ENCODE measurements at regions not wholly inside any gene's neighbourhood (a gene's known extent, or its start where the extent isn't known, plus 50 kb on each side); places are given as distances from the start of the nearest gene placed in this dataset.

- no peak for TF ChIP-seq ELF1 (IDR thresholded peaks at IDR 0.05; ENCODE audit: borderline replicate concordance, low read depth)
- TF ChIP-seq ATF3 (IDR thresholded peaks at IDR 0.05) = no peak
These were observed 321.8 kb upstream of the CWC22 start (continued) for GRCh38 chr2:180328795-180329422.

- Histone ChIP-seq H3K9ac (ENCODE audit: low read length) (no peak overlapping the region), H3K9me2 (ENCODE audit: insufficient read depth) (no peaks in the 10 kb centered on the region), H3K9me3 (ENCODE audit: control insufficient read depth in 1 of 2, insufficient read depth in 1 of 2, low read depth in 1 of 2, low read length in 2 of 2) (no peaks in the 10 kb centered on the region), H3K79me2 (ENCODE audit: insufficient read depth, low read length) (no peaks in the 10 kb centered on the region), H2AFZ (ENCODE audit: low read depth, low read length, poor library complexity, severe bottlenecking) (no peak overlapping the region), H3K4me2 (ENCODE audit: low read length) (no peak overlapping the region), H3K27ac (ENCODE audit: low read depth, low read length) (no peak overlapping the region), H3K4me1 (ENCODE audit: control insufficient read depth in 1 of 2, insufficient read depth in 2 of 2, low read length in 2 of 2) (no peaks in the 10 kb centered on the region), H3K4me3 (replicated peaks in 1 of 2; ENCODE audit: low read depth in 1 of 2, low read length in 2 of 2) (no peak overlapping the region), H3K27me3 (ENCODE audit: insufficient read depth, low read length) (no peaks in the 10 kb centered on the region), H3K36me3 (ENCODE audit: control insufficient read depth in 1 of 2, insufficient read depth in 2 of 2, low read length in 2 of 2) (no peaks in the 10 kb centered on the region), H4K20me1 (ENCODE audit: insufficient read depth) (no peaks in the 10 kb centered on the region)
- intact Hi-C loops (cut with micrococcal nuclease) = no loop called here
- TF ChIP-seq ZFX (IDR thresholded peaks at IDR 0.05) (no peak), SIN3A (IDR thresholded peaks at IDR 0.05; ENCODE audit: low read depth) (no peak), CBX3 (IDR thresholded peaks at IDR 0.05; ENCODE audit: low read depth) (no peak), SP1 (IDR thresholded peaks at IDR 0.05; ENCODE audit: low read depth) (no peak), TCF7L2 (IDR thresholded peaks at IDR 0.05; ENCODE audit: borderline replicate concordance, extremely low read depth, insufficient read depth, insufficient read length) (no peak), ZBTB33 (IDR thresholded peaks at IDR 0.05; ENCODE audit: extremely low read depth, insufficient replicate concordance, low read length) (no peak), EZH2 (IDR thresholded peaks at IDR 0.05) (no peak), POLR2A (IDR thresholded peaks at IDR 0.05; ENCODE audit: borderline replicate concordance, extremely low read depth, insufficient read depth, insufficient read length) (no peak), FOSL1 (IDR thresholded peaks at IDR 0.05; ENCODE audit: low read depth) (no peak)
- POLR2A ChIA-PET = no interaction called here
- CTCF ChIA-PET = no interaction called here
- ATAC-seq = no peak
- RAD21 ChIA-PET (ENCODE audit: low non-redundant PET in 1 of 2, low total read pairs in 2 of 2, uncharacterized antibody in 2 of 2, unreplicated experiment in 2 of 2) = no interaction called here
- no TSS peak for BruUV-seq (replicated peaks)
- DNase-seq (ENCODE audit: low read depth, low spot score) = no peak
These were observed 320.1 kb upstream of the CWC22 start for GRCh38 chr2:180327185-180327584.
